GM12878 (cell line): ENCODE measurements at regions not wholly inside any gene's neighbourhood (a gene's known extent, or its start where the extent isn't known, plus 50 kb on each side); places are given as distances from the start of the nearest gene placed in this dataset.

Experiments
- ATAC-seq: fragments of 200-7000 bp; cut with Tn5 transposase; 3 replicates; pipeline ENCODE4 v1.9.1; 2020; ENCODE audit warnings: mild to moderate bottlenecking, moderate library complexity
- BruUV-seq: library from RNA; stranded (reverse); fragments of 400-500 nt; replicated peaks from 2 replicates; lab custom pipeline; 2021; lab: Mats Ljungman, UMichigan
- CTCF ChIA-PET: fragments of 300-600 bp; sonication (Branson Sonifier 250); formaldehyde crosslinking; extraction: SDS; loops from one replicate; lab custom pipeline; 2021; ENCODE audit warnings: inconsistent platforms; lab: Yijun Ruan, JAX
- POLR2A ChIA-PET: fragments of 350-600 bp; formaldehyde crosslinking; extraction: SDS; loops from one replicate; lab custom pipeline; 2021; ENCODE audit warnings: inconsistent platforms; lab: Charles Lee
- RAD21 ChIA-PET: fragments of 300-600 bp; sonication (Branson Sonifier 250); formaldehyde crosslinking; loops from one replicate; lab custom pipeline; 2023; ENCODE audit warnings: antibody characterized with exemption; ENCODE audit not compliant: unreplicated experiment; lab: Charles Lee
- SMC1A ChIA-PET: fragments of 300-600 bp; sonication (Branson Sonifier 250); formaldehyde crosslinking; loops from one replicate; lab custom pipeline; 2023; ENCODE audit not compliant: unreplicated experiment, uncharacterized antibody; lab: Charles Lee
- DNase-seq: peaks from one replicate; pipeline ENCODE4 v3.0.0-alpha.2; 2011; ENCODE audit warnings: low read depth, low spot score
- FAIRE-seq: peaks from 3 replicates; lab custom pipeline; 2011; peaks lifted over from hg19 to GRCh38; lab: Jason Lieb, UNC
- H2AFZ ChIP-seq: 2 replicates; pipeline ENCODE4 v1.6.0; 2011; ENCODE audit warnings: low read depth, low read length, control low read depth; ENCODE audit not compliant: control insufficient read depth
- H3K27ac ChIP-seq: 2 replicates; pipeline ENCODE4 v1.5.1; 2011; ENCODE audit warnings: control low read depth; ENCODE audit not compliant: control insufficient read depth, insufficient read depth
- H3K27me3 ChIP-seq, 2 experiments: replicated peaks in 1 of 2; 2 replicates each; pipeline versions ENCODE4 v1.6.0 to v1.6.1; 2011; ENCODE audit warnings: low read length in 1 of 2; ENCODE audit not compliant: control insufficient read depth in 2 of 2, insufficient read depth in 2 of 2
- H3K36me3 ChIP-seq, 2 experiments: 2 replicates each; pipeline ENCODE4 v1.5.1; 2011; ENCODE audit warnings: low read length in 1 of 2; ENCODE audit not compliant: control insufficient read depth in 2 of 2, insufficient read depth in 2 of 2
- H3K4me1 ChIP-seq: 2 replicates; pipeline ENCODE4 v1.6.1; 2011; ENCODE audit warnings: mild to moderate bottlenecking, low read length, moderate library complexity, mixed read lengths; ENCODE audit not compliant: control insufficient read depth, insufficient read depth
- H3K4me2 ChIP-seq: 2 replicates; pipeline ENCODE4 v1.6.0; 2011; ENCODE audit warnings: control low read depth; ENCODE audit not compliant: control insufficient read depth, insufficient read depth
- H3K4me3 ChIP-seq: fragments of 200-600 bp; sonication (generic); 2 replicates; pipeline ENCODE4 v1.5.1; 2016
- H3K79me2 ChIP-seq: 2 replicates; pipeline ENCODE4 v1.6.0; 2011; ENCODE audit warnings: low read length; ENCODE audit not compliant: control insufficient read depth, insufficient read depth
- H3K9ac ChIP-seq: 2 replicates; pipeline ENCODE4 v1.8.0; 2011; ENCODE audit warnings: low read length, control low read depth, mixed read lengths; ENCODE audit not compliant: control insufficient read depth, insufficient read depth
- H3K9me3 ChIP-seq: replicated peaks from 3 replicates; pipeline ENCODE4 v1.5.1; 2011; ENCODE audit warnings: mild to moderate bottlenecking, low read length; ENCODE audit not compliant: control insufficient read depth, insufficient read depth
- H4K20me1 ChIP-seq: 2 replicates; pipeline ENCODE4 v1.6.0; 2011; ENCODE audit not compliant: control insufficient read depth, insufficient read depth
- ASH2L ChIP-seq: fragments of 300-600, 200-600 bp; sonication (generic); IDR thresholded peaks from 2 replicates; pipeline ENCODE4 v1.6.1; 2017; ENCODE audit warnings: low read depth, mild to moderate bottlenecking, borderline replicate concordance
- ATF7 ChIP-seq: fragments of 450-650 bp; IDR thresholded peaks from 2 replicates; pipeline ENCODE4 v1.6.1; 2016; ENCODE audit warnings: low read depth, mild to moderate bottlenecking
- E2F8 ChIP-seq: fragments of 450-650 bp; IDR thresholded peaks from 2 replicates; pipeline ENCODE4 v1.6.1; 2018; ENCODE audit warnings: mild to moderate bottlenecking, low read depth, moderate library complexity; ENCODE audit not compliant: partially characterized antibody
- MEF2B ChIP-seq: fragments of 450-650 bp; IDR thresholded peaks from 2 replicates; pipeline ENCODE4 v1.6.1; 2018; ENCODE audit warnings: mild to moderate bottlenecking, moderate library complexity; ENCODE audit not compliant: partially characterized antibody, poor library complexity, severe bottlenecking
- POLR2A ChIP-seq: IDR thresholded peaks from 2 replicates; pipeline ENCODE4 v1.6.1; 2011; ENCODE audit warnings: low read depth, mild to moderate bottlenecking, low read length
- SIN3A ChIP-seq: IDR thresholded peaks from 2 replicates; pipeline ENCODE4 v1.6.1; 2012; ENCODE audit warnings: low read depth, low read length, improper control_type of control experiment
- SIX5 ChIP-seq: IDR thresholded peaks from 2 replicates; pipeline ENCODE4 v1.6.1; 2011; ENCODE audit warnings: mild to moderate bottlenecking, low read depth, low read length, moderate library complexity; ENCODE audit not compliant: severe bottlenecking
- SREBF1 ChIP-seq: IDR thresholded peaks from 2 replicates; pipeline ENCODE4 v1.6.1; 2012; ENCODE audit warnings: mild to moderate bottlenecking, low read length
- ZBTB40 ChIP-seq: fragments of 450-650 bp; IDR thresholded peaks from 2 replicates; pipeline ENCODE4 v1.6.1; 2016; ENCODE audit warnings: mild to moderate bottlenecking, moderate library complexity, borderline replicate concordance
- WGBS: methylation state at CpG from one replicate; pipeline ENCODE4 v1.1.6; 2016; ENCODE audit warnings: low lambda C conversion rate; ENCODE audit not compliant: insufficient replicate concordance, insufficient coverage; ENCODE audit errors: missing lambda C conversion rate; 5-methylcytosine and 5-hydroxymethylcytosine counted together
- in situ Hi-C: fragments of 300-500 bp; cut with MboI; formaldehyde crosslinking; loops from 9 replicates; pipeline ENCODE4 v1.14.3; 2018; ENCODE audit warnings: mixed read lengths
- intact Hi-C: fragments of 100-400 bp; cut with micrococcal nuclease; formaldehyde crosslinking; loops from one replicate; pipeline ENCODE4 v1.14.2; 2022; ENCODE audit not compliant: unreplicated experiment
- TF ChIP-seq, protein P1 (sequence below): fragments of 450-650 bp; formaldehyde crosslinking; IDR thresholded peaks from 2 replicates; pipeline ENCODE4 v1.4.0; 2020; ENCODE audit warnings: mild to moderate bottlenecking, moderate library complexity

DNA sequence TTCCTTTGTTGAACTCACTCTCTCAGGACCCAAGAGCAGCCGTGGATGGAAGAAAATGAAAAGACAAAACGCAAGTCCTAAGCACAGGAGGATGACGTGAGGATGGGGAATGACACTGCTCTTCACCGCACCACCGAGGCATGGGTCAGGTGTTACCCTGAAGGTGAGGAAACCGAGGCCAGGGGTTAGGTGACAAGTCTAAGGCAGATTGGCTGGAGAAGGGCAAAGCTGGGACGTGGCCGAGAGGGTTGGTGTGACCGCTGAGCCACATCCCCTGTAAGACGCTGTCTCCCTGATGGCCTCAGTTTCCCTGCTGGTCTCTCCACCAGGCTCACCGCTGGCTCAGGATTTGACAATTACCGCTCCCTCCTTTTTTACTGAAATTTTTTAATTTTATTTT lies 284.4 kb downstream of the CTTN start:
- ATAC-seq: no peak
- H4K20me1 ChIP-seq: no peaks in the 10 kb centered on the region
- POLR2A ChIA-PET: no interaction called here
- in situ Hi-C loops (loop anchor here (5.0 kb wide), 1 partner anchor 50 kb away; no protein-coding TSS in a partner anchor), intact Hi-C loops (no loop called here)
- H3K4me1 ChIP-seq: no peaks in the 10 kb centered on the region
- no peak overlapping the region for H2AFZ ChIP-seq
- SMC1A ChIA-PET: no interaction called here
- H3K4me2 ChIP-seq: no peak overlapping the region
- DNase-seq: no peak
- CTCF ChIA-PET: interaction anchor here (0.6 kb wide), 1 partner anchor 862 kb away, joined by 3 read pairs; no protein-coding TSS in a partner anchor
- no peaks in the 10 kb centered on the region; a peak in 1 of 4 replicates for H3K27me3 ChIP-seq
- no peak for FAIRE-seq
- BruUV-seq: no TSS peak
- no peak for TF ChIP-seq SIX5
- no peak for TF ChIP-seq ATF7
- no peak for TF ChIP-seq ZBTB40
- TF ChIP-seq SIN3A: no peak
- no peak for TF ChIP-seq POLR2A
- no peak for TF ChIP-seq E2F8
- TF ChIP-seq, protein P1, sequence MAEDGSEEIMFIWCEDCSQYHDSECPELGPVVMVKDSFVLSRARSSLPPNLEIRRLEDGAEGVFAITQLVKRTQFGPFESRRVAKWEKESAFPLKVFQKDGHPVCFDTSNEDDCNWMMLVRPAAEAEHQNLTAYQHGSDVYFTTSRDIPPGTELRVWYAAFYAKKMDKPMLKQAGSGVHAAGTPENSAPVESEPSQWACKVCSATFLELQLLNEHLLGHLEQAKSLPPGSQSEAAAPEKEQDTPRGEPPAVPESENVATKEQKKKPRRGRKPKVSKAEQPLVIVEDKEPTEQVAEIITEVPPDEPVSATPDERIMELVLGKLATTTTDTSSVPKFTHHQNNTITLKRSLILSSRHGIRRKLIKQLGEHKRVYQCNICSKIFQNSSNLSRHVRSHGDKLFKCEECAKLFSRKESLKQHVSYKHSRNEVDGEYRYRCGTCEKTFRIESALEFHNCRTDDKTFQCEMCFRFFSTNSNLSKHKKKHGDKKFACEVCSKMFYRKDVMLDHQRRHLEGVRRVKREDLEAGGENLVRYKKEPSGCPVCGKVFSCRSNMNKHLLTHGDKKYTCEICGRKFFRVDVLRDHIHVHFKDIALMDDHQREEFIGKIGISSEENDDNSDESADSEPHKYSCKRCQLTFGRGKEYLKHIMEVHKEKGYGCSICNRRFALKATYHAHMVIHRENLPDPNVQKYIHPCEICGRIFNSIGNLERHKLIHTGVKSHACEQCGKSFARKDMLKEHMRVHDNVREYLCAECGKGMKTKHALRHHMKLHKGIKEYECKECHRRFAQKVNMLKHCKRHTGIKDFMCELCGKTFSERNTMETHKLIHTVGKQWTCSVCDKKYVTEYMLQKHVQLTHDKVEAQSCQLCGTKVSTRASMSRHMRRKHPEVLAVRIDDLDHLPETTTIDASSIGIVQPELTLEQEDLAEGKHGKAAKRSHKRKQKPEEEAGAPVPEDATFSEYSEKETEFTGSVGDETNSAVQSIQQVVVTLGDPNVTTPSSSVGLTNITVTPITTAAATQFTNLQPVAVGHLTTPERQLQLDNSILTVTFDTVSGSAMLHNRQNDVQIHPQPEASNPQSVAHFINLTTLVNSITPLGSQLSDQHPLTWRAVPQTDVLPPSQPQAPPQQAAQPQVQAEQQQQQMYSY: no peak
- no peak for TF ChIP-seq SREBF1
- TF ChIP-seq ASH2L: no peak
- no peak for TF ChIP-seq MEF2B
- no peaks in the 10 kb centered on the region for H3K79me2 ChIP-seq
- no peak overlapping the region for H3K9ac ChIP-seq
- RAD21 ChIA-PET: no interaction called here
- no peak overlapping the region for H3K27ac ChIP-seq
- H3K36me3 ChIP-seq: no peaks in the 10 kb centered on the region
- 48% methylated on average over 12 of the region's 12 CpGs for WGBS
- no peak overlapping the region for H3K4me3 ChIP-seq
- H3K9me3 ChIP-seq: no peaks in the 10 kb centered on the region
